BJ (cell line): ENCODE measurements at regions not wholly inside any gene's neighbourhood (a gene's known extent, or its start where the extent isn't known, plus 50 kb on each side); places are given as distances from the start of the nearest gene placed in this dataset.

Experiments used
- CTCF ChIA-PET: fragments of 350-600 bp; formaldehyde crosslinking; extraction: SDS; loops from one replicate; lab custom pipeline; 2021; ENCODE audit warnings: antibody characterized with exemption, inconsistent platforms; lab: Yijun Ruan, JAX
- POLR2A ChIA-PET: fragments of 300-600 bp; sonication (Branson Sonifier 250); formaldehyde crosslinking; extraction: SDS; loops from one replicate; lab custom pipeline; 2021; ENCODE audit warnings: antibody characterized with exemption; lab: Charles Lee
- DNase-seq: peaks from one replicate; pipeline ENCODE4 v3.0.0-alpha.2; 2011; ENCODE audit warnings: low read depth
- H3K27me3 ChIP-seq: 2 replicates; pipeline ENCODE4 v1.6.0; 2011; ENCODE audit warnings: low read length; ENCODE audit not compliant: control insufficient read depth, insufficient read depth
- H3K36me3 ChIP-seq: 2 replicates; pipeline ENCODE4 v1.5.1; 2011; ENCODE audit warnings: low read length; ENCODE audit not compliant: control insufficient read depth, insufficient read depth
- H3K4me3 ChIP-seq: 2 replicates; pipeline ENCODE4 v1.5.1; 2011; ENCODE audit warnings: low read depth, mild to moderate bottlenecking, control low read depth, low read length
- TF ChIP-seq, protein P1 (sequence below): IDR thresholded peaks from 2 replicates; pipeline ENCODE4 v1.5.1; 2011; ENCODE audit warnings: low read depth, mild to moderate bottlenecking, control low read depth, inconsistent platforms, low read length, moderate library complexity; ENCODE audit not compliant: insufficient read depth

DNA sequence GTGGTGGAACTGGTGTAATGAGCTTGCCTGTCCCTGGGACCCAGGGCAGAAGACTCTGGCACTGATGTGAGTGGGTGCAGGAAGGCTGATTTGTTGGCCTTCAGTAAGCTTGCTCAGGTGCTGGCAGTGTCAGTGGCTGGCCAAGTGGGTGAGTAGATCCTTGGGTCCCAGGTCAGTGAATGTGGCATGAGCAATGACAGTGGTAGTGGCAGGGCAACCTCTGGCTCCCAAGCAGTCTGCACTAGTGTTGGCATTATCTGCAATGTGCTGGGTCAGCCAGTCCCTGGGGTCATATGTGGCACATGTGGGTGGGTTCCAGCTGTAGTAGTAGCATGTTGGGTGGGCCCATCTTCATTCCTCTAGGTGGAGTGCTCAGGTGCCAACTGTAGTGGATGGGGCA, 640.9 kb upstream of the GRM3 start:
- Histone ChIP-seq H3K36me3 (no peaks in the 10 kb centered on the region), H3K4me3 (no peak overlapping the region), H3K27me3 (no peaks in the 10 kb centered on the region)
- TF ChIP-seq, protein P1, sequence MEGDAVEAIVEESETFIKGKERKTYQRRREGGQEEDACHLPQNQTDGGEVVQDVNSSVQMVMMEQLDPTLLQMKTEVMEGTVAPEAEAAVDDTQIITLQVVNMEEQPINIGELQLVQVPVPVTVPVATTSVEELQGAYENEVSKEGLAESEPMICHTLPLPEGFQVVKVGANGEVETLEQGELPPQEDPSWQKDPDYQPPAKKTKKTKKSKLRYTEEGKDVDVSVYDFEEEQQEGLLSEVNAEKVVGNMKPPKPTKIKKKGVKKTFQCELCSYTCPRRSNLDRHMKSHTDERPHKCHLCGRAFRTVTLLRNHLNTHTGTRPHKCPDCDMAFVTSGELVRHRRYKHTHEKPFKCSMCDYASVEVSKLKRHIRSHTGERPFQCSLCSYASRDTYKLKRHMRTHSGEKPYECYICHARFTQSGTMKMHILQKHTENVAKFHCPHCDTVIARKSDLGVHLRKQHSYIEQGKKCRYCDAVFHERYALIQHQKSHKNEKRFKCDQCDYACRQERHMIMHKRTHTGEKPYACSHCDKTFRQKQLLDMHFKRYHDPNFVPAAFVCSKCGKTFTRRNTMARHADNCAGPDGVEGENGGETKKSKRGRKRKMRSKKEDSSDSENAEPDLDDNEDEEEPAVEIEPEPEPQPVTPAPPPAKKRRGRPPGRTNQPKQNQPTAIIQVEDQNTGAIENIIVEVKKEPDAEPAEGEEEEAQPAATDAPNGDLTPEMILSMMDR, result no peak
- ChIA-PET POLR2A (no interaction called here), CTCF (no interaction called here)
- DNase-seq, result no peak

GRCh38 chr7:85997515-85997914, 646.2 kb upstream of the GRM3 start:
- CTCF ChIA-PET, result no interaction called here

DNA sequence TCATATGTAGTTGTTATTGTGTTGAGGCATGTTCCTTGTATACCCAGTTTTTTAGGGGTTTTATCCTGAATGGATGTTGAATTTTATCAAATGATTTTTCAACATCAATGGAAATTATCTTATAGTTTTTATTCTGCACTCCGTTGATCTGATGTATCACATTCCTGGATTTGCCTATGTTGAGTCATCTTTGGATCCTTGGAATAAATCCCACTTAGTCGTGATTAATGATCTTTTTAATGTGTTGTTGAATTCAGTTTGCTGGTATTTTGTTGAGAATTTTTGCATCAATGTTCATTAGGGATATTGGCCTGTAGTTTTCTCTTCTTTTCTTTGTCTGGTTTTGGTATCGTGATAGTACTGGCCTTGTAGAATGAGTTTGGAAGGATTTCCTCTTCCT, 648.6 kb upstream of the GRM3 start:
- Histone ChIP-seq H3K27me3 (no peaks in the 10 kb centered on the region), H3K4me3 (no peak overlapping the region), H3K36me3 (no peaks in the 10 kb centered on the region)
- TF ChIP-seq, protein P1, result no peak
- no peak for DNase-seq
- POLR2A ChIA-PET, result no interaction called here
- CTCF ChIA-PET, result no interaction called here

More at GRCh38 chr7:85997515-85997914, 646.2 kb upstream of the GRM3 start:
- Histone ChIP-seq H3K4me3 (no peak overlapping the region), H3K36me3 (no peaks in the 10 kb centered on the region), H3K27me3 (no peaks in the 10 kb centered on the region)
- TF ChIP-seq, protein P1, result no peak
- POLR2A ChIA-PET, result no interaction called here
- DNase-seq, result no peak

DNA sequence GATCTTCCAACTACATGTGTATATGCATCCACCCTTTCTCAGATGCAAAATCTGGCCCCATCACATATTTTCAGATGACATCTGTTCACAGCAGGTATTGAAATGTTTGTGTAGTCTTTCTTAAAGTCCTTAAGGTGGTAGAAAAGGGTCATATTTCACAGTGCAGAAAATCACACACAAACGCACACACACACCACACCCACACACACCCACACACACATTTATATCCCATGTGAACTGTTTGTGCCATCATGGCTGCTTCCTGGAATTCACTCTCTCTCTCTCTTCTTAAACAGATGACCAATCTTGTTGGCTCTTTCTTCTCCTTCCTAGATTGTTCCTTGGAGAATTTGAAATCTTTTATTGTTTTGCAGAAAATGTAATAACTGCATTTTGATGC, 663.0 kb upstream of the GRM3 start:
- TF ChIP-seq, protein P1, result no peak
- Histone ChIP-seq H3K27me3 (no peaks in the 10 kb centered on the region), H3K4me3 (no peak overlapping the region), H3K36me3 (no peaks in the 10 kb centered on the region)
- ChIA-PET CTCF (no interaction called here), POLR2A (no interaction called here)
- no peak for DNase-seq

- CTCF ChIA-PET, result no interaction called here
- DNase-seq, result no peak
- TF ChIP-seq, protein P1, result no peak
- H3K27me3 ChIP-seq, result no peaks in the 10 kb centered on the region
- H3K4me3 ChIP-seq, result no peak overlapping the region
- POLR2A ChIA-PET, result no interaction called here
- H3K36me3 ChIP-seq, result no peaks in the 10 kb centered on the region
These were observed 669.5 kb upstream of the GRM3 start for GRCh38 chr7:85974176-85974575.
